Upper lobe of left lung (tissue), 6 donors: ENCODE measurements at regions not wholly inside any gene's neighbourhood (a gene's known extent, or its start where the extent isn't known, plus 50 kb on each side); places are given as distances from the start of the nearest gene placed in this dataset.

Experiments
- ATAC-seq, 2 donors: fragments of 200-7000 bp; cut with Tn5 transposase; one replicate each; pipeline ENCODE4 v1.9.1; 2022; ENCODE audit warnings: mild to moderate bottlenecking in 2 of 2, moderate library complexity in 2 of 2; ENCODE audit not compliant: low FRiP score in 2 of 2
- DNase-seq, 2 donors: peaks; one replicate each; pipeline ENCODE4 v3.0.0-alpha.2; 2019 to 2020
- H3K27ac ChIP-seq, 4 donors: fragments of 200-600 bp; sonication (generic); one replicate each; pipeline ENCODE4 v1.5.1; 2016 to 2019
- H3K27me3 ChIP-seq, 4 donors: fragments of 200-600 bp; sonication (generic); one replicate each; pipeline ENCODE4 v1.5.1; 2017 to 2019
- H3K36me3 ChIP-seq, 4 donors: fragments of 200-600 bp; sonication (generic); one replicate each; pipeline ENCODE4 v1.5.1; 2016 to 2019
- H3K4me1 ChIP-seq, 4 donors: fragments of 200-600 bp; sonication (generic); one replicate each; pipeline ENCODE4 v1.5.1; 2018 to 2019
- H3K4me3 ChIP-seq, 4 donors: fragments of 200-600 bp; sonication (generic); one replicate each; pipeline ENCODE4 v1.5.1; 2017 to 2019; ENCODE audit warnings: mild to moderate bottlenecking in 2 of 4, moderate library complexity in 1 of 4
- H3K9me3 ChIP-seq, 4 donors: fragments of 200-600 bp; sonication (generic); one replicate each; pipeline ENCODE4 v1.5.1; 2018 to 2019
- EP300 ChIP-seq, 4 donors: sonication (generic); formaldehyde crosslinking; IDR thresholded peaks; one replicate each; pipeline ENCODE4 v1.5.1; 2017; ENCODE audit warnings: antibody characterized with exemption in 4 of 4, control low read depth in 2 of 4
- POLR2A ChIP-seq, 4 donors: fragments of 450-650 bp; IDR thresholded peaks; one replicate each; pipeline ENCODE4 v1.5.1; 2016 to 2017; ENCODE audit warnings: antibody characterized with exemption in 4 of 4, mild to moderate bottlenecking in 2 of 4
- POLR2AphosphoS5 ChIP-seq, 2 donors: sonication (generic); formaldehyde crosslinking; IDR thresholded peaks; one replicate each; pipeline ENCODE4 v1.5.1; 2017; ENCODE audit warnings: antibody characterized with exemption in 2 of 2
- WGBS, 2 donors: methylation state at CpG; one replicate each; pipeline ENCODE4 v1.1.5; 2017 to 2018; 5-methylcytosine and 5-hydroxymethylcytosine counted together
- TF ChIP-seq, protein P1 (sequence below), 6 experiments: fragments of 450-650 bp in 4 of 6; fragments of 200-600 bp in 2 of 6; sonication (generic) in 2 of 6; IDR thresholded peaks; one replicate each; pipeline ENCODE4 v1.5.1; 2016 to 2019; ENCODE audit warnings: antibody characterized with exemption in 6 of 6
- donor health status: DM: no; HTN: no; CAD: no; lungs with moderate emphysema.
- donor health status: DM: no; HTN: yes; CAD: no; lungs with severe emphysema.

DNA sequence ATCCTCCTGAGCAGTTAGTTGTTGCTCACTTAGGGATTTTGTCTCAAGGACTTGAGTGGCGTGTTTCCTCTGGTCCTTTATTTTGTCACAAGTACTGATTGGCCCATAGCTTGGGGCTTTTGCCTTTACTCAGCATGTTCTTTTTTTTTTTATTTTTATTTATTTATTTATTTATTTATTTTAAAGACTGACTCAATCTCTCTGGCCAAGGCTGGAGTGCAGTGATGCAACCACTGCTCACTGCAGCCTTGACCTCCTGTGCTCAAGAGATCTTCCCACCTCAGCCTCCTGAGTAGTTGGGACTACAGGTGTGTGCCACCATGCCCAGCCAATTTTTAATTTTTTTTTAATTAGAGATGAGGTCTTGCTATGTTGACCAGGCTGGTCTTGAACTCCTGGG lies 223.9 kb upstream of the TPM1 start:
- Histone ChIP-seq H3K9me3 (no peaks in the 10 kb centered on the region), H3K27me3 (no peaks in the 10 kb centered on the region), H3K4me1 (no peaks in the 10 kb centered on the region), H3K27ac (no peak overlapping the region), H3K36me3 (no peaks in the 10 kb centered on the region), H3K4me3 (no peak overlapping the region)
- ATAC-seq (no peak), DNase-seq (no peak)
- TF ChIP-seq EP300 (IDR thresholded peaks at IDR 0.05) (no peak), POLR2AphosphoS5 (IDR thresholded peaks at IDR 0.05) (no peak), POLR2A (IDR thresholded peaks at IDR 0.05) (no peak)
- TF ChIP-seq, protein P1, sequence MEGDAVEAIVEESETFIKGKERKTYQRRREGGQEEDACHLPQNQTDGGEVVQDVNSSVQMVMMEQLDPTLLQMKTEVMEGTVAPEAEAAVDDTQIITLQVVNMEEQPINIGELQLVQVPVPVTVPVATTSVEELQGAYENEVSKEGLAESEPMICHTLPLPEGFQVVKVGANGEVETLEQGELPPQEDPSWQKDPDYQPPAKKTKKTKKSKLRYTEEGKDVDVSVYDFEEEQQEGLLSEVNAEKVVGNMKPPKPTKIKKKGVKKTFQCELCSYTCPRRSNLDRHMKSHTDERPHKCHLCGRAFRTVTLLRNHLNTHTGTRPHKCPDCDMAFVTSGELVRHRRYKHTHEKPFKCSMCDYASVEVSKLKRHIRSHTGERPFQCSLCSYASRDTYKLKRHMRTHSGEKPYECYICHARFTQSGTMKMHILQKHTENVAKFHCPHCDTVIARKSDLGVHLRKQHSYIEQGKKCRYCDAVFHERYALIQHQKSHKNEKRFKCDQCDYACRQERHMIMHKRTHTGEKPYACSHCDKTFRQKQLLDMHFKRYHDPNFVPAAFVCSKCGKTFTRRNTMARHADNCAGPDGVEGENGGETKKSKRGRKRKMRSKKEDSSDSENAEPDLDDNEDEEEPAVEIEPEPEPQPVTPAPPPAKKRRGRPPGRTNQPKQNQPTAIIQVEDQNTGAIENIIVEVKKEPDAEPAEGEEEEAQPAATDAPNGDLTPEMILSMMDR (IDR thresholded peaks at IDR 0.05) = no peak
- 100% methylated on average over 1 of the region's 1 CpG for WGBS, 2 donors

DNA sequence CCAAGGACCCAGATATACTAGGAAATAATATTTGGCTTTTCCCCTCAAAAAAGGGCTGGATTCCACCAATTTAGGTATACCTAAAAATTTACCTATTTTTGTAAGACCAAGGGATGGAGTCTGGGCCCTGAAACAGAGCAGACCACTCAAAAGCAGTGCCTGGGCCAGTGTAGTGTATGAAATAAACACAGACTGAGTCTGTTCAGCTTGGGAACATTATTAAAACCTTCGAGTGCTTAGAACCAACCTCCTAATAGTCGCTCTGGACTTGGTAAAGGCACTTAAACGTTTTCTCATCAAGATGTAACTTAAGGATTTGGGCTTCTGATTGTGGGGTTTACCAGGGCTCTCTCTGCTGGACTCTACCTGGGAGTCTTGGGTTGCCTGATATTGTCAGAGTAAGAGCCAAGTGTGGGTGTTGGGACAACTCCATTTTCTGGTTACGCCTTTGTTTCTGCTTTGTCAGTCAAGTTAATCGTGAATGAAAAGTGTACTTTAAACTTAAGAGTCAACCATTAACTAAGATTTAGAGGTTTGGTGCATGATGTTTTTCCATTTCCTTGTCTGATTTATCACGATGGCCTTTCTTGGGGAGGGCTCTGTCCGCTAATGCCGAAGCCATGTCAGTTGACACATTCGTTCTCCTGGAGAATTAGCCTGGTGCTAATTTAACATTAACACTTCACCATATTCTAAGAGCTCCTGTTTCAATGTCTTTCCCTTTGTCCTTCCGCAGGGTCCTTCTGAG lies 221.0 kb upstream of the TPM1 start:
- H3K36me3 ChIP-seq = no peaks in the 10 kb centered on the region
- no peaks in the 10 kb centered on the region for H3K4me1 ChIP-seq
- DNase-seq = no peak
- H3K27ac ChIP-seq = no peak overlapping the region
- no peak overlapping the region for H3K4me3 ChIP-seq
- H3K27me3 ChIP-seq = no peaks in the 10 kb centered on the region
- no peak for TF ChIP-seq EP300 (IDR thresholded peaks at IDR 0.05)
- no peak for TF ChIP-seq POLR2A (IDR thresholded peaks at IDR 0.05)
- TF ChIP-seq POLR2AphosphoS5 (IDR thresholded peaks at IDR 0.05) = no peak
- TF ChIP-seq, protein P1 (IDR thresholded peaks at IDR 0.05) = no peak
- H3K9me3 ChIP-seq = no peaks in the 10 kb centered on the region
- WGBS, 2 donors = 74 to 75% methylated on average over 10 of the region's 10 CpGs
- ATAC-seq = no peak

DNA sequence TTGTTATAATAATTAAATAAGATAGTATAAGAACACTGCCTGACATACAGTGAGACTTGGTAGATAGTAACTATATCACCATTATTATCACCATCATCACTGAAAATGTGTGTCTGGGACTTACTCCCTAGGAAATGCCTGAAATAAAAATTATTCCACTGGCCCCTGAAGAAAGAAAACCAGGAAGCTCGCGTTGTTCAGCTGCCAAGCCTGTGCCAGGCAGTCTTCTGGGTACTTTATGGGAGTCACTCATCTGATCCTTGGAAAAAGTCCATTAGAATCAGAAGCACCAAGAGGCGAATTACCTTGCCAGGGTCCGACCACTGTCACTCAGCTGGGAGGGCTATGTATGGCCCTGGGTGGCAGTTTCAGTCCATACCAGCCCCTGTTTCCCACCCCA lies 220.3 kb upstream of the TPM1 start:
- H3K4me1 ChIP-seq = no peaks in the 10 kb centered on the region
- no peaks in the 10 kb centered on the region for H3K36me3 ChIP-seq
- no peaks in the 10 kb centered on the region for H3K9me3 ChIP-seq
- no peak overlapping the region for H3K4me3 ChIP-seq
- no peaks in the 10 kb centered on the region for H3K27me3 ChIP-seq
- no peak overlapping the region for H3K27ac ChIP-seq
- DNase-seq (no peak), ATAC-seq (no peak)
- TF ChIP-seq POLR2AphosphoS5 (IDR thresholded peaks at IDR 0.05) (no peak), POLR2A (IDR thresholded peaks at IDR 0.05) (no peak), EP300 (IDR thresholded peaks at IDR 0.05) (no peak)
- TF ChIP-seq, protein P1 (IDR thresholded peaks at IDR 0.05) = no peak
- 71 to 88% methylated on average over 4 of the region's 4 CpGs for WGBS, 2 donors

DNA sequence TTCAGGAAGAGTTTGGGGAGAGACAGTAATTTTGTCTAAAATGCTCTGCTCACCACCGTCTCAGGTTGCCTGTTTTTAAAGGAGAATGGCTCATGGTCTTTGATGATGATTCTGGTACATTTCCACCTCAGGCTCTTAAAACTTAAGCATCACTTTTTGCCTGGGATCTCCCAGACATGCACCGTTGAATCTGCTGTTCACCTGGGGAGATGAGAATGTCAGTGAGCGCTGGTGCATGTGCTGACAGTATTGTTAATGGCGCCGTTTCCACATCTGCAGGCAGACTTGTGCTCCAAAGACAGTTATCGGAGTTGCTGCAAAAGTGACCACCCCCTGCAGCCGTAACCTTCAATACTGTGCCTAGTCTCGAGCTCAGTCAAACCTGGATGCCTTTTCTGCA lies 219.0 kb upstream of the TPM1 start:
- TF ChIP-seq POLR2AphosphoS5 (IDR thresholded peaks at IDR 0.05) (no peak), EP300 (IDR thresholded peaks at IDR 0.05) (no peak), POLR2A (IDR thresholded peaks at IDR 0.05) (no peak)
- TF ChIP-seq, protein P1 (IDR thresholded peaks at IDR 0.05) = no peak

More for the DNA sequence above, 219.0 kb upstream of the TPM1 start:
- H3K4me1 ChIP-seq = no peaks in the 10 kb centered on the region
- no peak overlapping the region for H3K4me3 ChIP-seq
- DNase-seq (no peak), ATAC-seq (no peak)
- no peaks in the 10 kb centered on the region for H3K27me3 ChIP-seq
- WGBS, 2 donors = 95 to 97% methylated on average over 5 to 8 of the region's 8 CpGs
- no peaks in the 10 kb centered on the region for H3K36me3 ChIP-seq
- no peaks in the 10 kb centered on the region for H3K9me3 ChIP-seq
- no peak overlapping the region for H3K27ac ChIP-seq
